ENCODE measurements at regions not wholly inside any gene's neighbourhood (a gene's known extent, or its start where the extent isn't known, plus 50 kb on each side); places are given as distances from the start of the nearest gene placed in this dataset.

DNA sequence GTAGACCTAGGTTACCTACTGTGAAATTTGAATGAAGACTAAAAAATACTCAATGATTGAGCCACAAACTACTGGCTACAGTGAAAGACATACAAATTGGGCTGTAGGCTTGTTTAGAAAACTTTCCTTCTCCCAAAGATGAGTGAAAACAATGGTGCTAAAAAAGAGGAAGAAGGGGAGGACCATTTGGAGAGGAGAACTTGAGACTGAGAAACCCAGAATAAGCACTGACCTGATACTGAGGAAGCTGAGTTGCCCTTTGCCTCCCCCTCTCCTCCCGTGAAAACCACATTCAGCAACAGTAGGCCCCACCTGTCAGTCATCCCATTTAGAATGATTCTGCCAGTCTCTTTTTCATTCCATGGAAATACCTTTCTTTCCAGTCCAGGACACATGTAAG is 484.0 kb upstream of the TGFBR2 start:
- Mint-ChIP-seq H3K9me3 (peaks cover 0 to 9% (median 2%) of the 10 kb centered on the region in 7 donors), H3K27me3 (ENCODE audit: low read depth in 3 of 3) (peaks cover 1 to 2% (median 2%) of the 10 kb centered on the region in 3 donors), H3K27ac (no peak overlapping the region), H3K36me3 (no peaks in the 10 kb centered on the region), H3K4me3 (no peak overlapping the region), H3K4me1 (peaks cover 4% of the 10 kb centered on the region)
- Histone ChIP-seq H3K36me3 (replicated peaks in 1 of 2; ENCODE audit: control insufficient read depth in 1 of 2, insufficient read depth in 2 of 2, low read length in 2 of 2) (no peaks in the 10 kb centered on the region), H3K4me2 (replicated peaks; ENCODE audit: extremely low read depth, low read length, poor library complexity, severe bottlenecking) (no peak overlapping the region), H3K4me1 (ENCODE audit: control insufficient read depth in 1 of 2, insufficient read depth in 2 of 2, low read length in 2 of 2) (no peaks in the 10 kb centered on the region), H3K9me3 (replicated peaks in 1 of 2; ENCODE audit: control insufficient read depth in 1 of 2, insufficient read depth in 1 of 2, low read length in 2 of 2) (no peaks in the 10 kb centered on the region), H3K27me3 (ENCODE audit: control insufficient read depth in 2 of 2, insufficient read depth in 2 of 2, low read length in 2 of 2) (no peaks in the 10 kb centered on the region), H3K4me3 (replicated peaks in 1 of 3; ENCODE audit: low read depth in 2 of 3, low read length in 3 of 3) (no peak overlapping the region), H4K20me1 (ENCODE audit: insufficient read depth, low read length) (no peaks in the 10 kb centered on the region), H2AFZ (ENCODE audit: insufficient read depth, low read depth, low read length, poor library complexity, severe bottlenecking) (no peak overlapping the region), H3K9ac (ENCODE audit: insufficient read depth, low read length, poor library complexity, severe bottlenecking) (no peak overlapping the region), H3K27ac (ENCODE audit: low read depth in 1 of 2, low read length in 2 of 2) (no peak overlapping the region), H3K79me2 (ENCODE audit: insufficient read depth, low read length) (no peaks in the 10 kb centered on the region)
- no peak for DNase-seq
- 0% methylated on average over 1 of the region's 1 CpG for WGBS (ENCODE audit: insufficient coverage)
- TF ChIP-seq, protein P1, sequence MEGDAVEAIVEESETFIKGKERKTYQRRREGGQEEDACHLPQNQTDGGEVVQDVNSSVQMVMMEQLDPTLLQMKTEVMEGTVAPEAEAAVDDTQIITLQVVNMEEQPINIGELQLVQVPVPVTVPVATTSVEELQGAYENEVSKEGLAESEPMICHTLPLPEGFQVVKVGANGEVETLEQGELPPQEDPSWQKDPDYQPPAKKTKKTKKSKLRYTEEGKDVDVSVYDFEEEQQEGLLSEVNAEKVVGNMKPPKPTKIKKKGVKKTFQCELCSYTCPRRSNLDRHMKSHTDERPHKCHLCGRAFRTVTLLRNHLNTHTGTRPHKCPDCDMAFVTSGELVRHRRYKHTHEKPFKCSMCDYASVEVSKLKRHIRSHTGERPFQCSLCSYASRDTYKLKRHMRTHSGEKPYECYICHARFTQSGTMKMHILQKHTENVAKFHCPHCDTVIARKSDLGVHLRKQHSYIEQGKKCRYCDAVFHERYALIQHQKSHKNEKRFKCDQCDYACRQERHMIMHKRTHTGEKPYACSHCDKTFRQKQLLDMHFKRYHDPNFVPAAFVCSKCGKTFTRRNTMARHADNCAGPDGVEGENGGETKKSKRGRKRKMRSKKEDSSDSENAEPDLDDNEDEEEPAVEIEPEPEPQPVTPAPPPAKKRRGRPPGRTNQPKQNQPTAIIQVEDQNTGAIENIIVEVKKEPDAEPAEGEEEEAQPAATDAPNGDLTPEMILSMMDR (IDR thresholded peaks at IDR 0.05), result no peak
- intact Hi-C loops (cut with micrococcal nuclease), result no loop called here

- Histone ChIP-seq H3K4me2 (replicated peaks; ENCODE audit: extremely low read depth, low read length, poor library complexity, severe bottlenecking) (no peak overlapping the region), H3K27ac (ENCODE audit: low read depth in 1 of 2, low read length in 2 of 2) (no peak overlapping the region), H2AFZ (ENCODE audit: insufficient read depth, low read depth, low read length, poor library complexity, severe bottlenecking) (no peak overlapping the region), H4K20me1 (ENCODE audit: insufficient read depth, low read length) (no peaks in the 10 kb centered on the region), H3K79me2 (ENCODE audit: insufficient read depth, low read length) (no peaks in the 10 kb centered on the region), H3K9ac (ENCODE audit: insufficient read depth, low read length, poor library complexity, severe bottlenecking) (no peak overlapping the region), H3K4me3 (replicated peaks in 1 of 3; ENCODE audit: low read depth in 2 of 3, low read length in 3 of 3) (no peak overlapping the region), H3K36me3 (replicated peaks in 1 of 2; ENCODE audit: control insufficient read depth in 1 of 2, insufficient read depth in 2 of 2, low read length in 2 of 2) (no peaks in the 10 kb centered on the region), H3K27me3 (ENCODE audit: control insufficient read depth in 2 of 2, insufficient read depth in 2 of 2, low read length in 2 of 2) (no peaks in the 10 kb centered on the region), H3K9me3 (replicated peaks in 1 of 2; ENCODE audit: control insufficient read depth in 1 of 2, insufficient read depth in 1 of 2, low read length in 2 of 2) (peaks cover 0 to 3% of the 10 kb centered on the region in 2 donors), H3K4me1 (ENCODE audit: control insufficient read depth in 1 of 2, insufficient read depth in 2 of 2, low read length in 2 of 2) (no peaks in the 10 kb centered on the region)
- no CpG with 5 or more reads among the region's 3 CpGs for WGBS (ENCODE audit: insufficient coverage)
- peaks cover 1 to 15% (median 5%) of the 10 kb centered on the region in 7 donors for H3K9me3 Mint-ChIP-seq
- no peak for DNase-seq
- H3K4me1 Mint-ChIP-seq, result peaks cover 4% of the 10 kb centered on the region
- TF ChIP-seq, protein P1 (IDR thresholded peaks at IDR 0.05), result no peak
- H3K27ac Mint-ChIP-seq, result no peak overlapping the region
- H3K4me3 Mint-ChIP-seq, result no peak overlapping the region
- H3K36me3 Mint-ChIP-seq, result no peaks in the 10 kb centered on the region
- intact Hi-C loops (cut with micrococcal nuclease), result no loop called here
- H3K27me3 Mint-ChIP-seq (ENCODE audit: low read depth in 3 of 3), result peaks cover 1 to 2% (median 2%) of the 10 kb centered on the region in 3 donors
These were observed 483.2 kb upstream of the TGFBR2 start for GRCh38 chr3:30123224-30123623.

Measured in CD14-positive monocyte (primary cell).